HCT116 (cell line): ENCODE measurements at regions not wholly inside any gene's neighbourhood (a gene's known extent, or its start where the extent isn't known, plus 50 kb on each side); places are given as distances from the start of the nearest gene placed in this dataset.

Experiments used
- ATAC-seq: fragments of 200-7000 bp; cut with Tn5 transposase; 2 replicates; pipeline ENCODE4 v1.9.1; 2020; ENCODE audit warnings: mild to moderate bottlenecking, moderate library complexity
- BruUV-seq: library from RNA; stranded (reverse); fragments of 400-500 nt; replicated peaks from 2 replicates; lab custom pipeline; 2021; lab: Mats Ljungman, UMichigan
- CTCF ChIA-PET: fragments of 300-600 bp; sonication (Branson Sonifier 250); formaldehyde crosslinking; loops from one replicate; lab custom pipeline; 2021; ENCODE audit warnings: antibody characterized with exemption; lab: Charles Lee
- POLR2A ChIA-PET: fragments of 300-600, 350-600 bp; sonication (Branson Sonifier 250); formaldehyde crosslinking; loops from one replicate; lab custom pipeline; 2021; ENCODE audit warnings: antibody characterized with exemption; lab: Charles Lee
- RAD21 ChIA-PET, 2 experiments: fragments of 300-600 bp; sonication (Branson Sonifier 250); formaldehyde crosslinking; loops; one replicate each; lab custom pipeline; 2023; ENCODE audit warnings: low total read pairs in 2 of 2; ENCODE audit not compliant: uncharacterized antibody in 2 of 2, unreplicated experiment in 2 of 2, low non-redundant PET in 1 of 2; lab: Charles Lee
- DNase-seq: peaks from one replicate; pipeline ENCODE4 v3.0.0-alpha.2; 2010; ENCODE audit warnings: low read depth, low spot score
- H2AFZ ChIP-seq: fragments of 200-600 bp; shearing (Covaris generic), sonication (generic); 2 replicates; pipeline ENCODE4 v1.6.1; 2017; ENCODE audit warnings: low read depth, mixed run types, mixed read lengths, antibody characterized with exemption, low read length; ENCODE audit not compliant: poor library complexity, severe bottlenecking
- H3K27ac ChIP-seq: 2 replicates; pipeline ENCODE4 v1.5.1; 2012; ENCODE audit warnings: low read depth, low read length
- H3K27me3 ChIP-seq: fragments of 200-600 bp; sonication (generic); 2 replicates; pipeline ENCODE4 v1.6.1; 2016; ENCODE audit warnings: mixed run types, low read length, mixed read lengths; ENCODE audit not compliant: insufficient read depth
- H3K36me3 ChIP-seq, 2 experiments: fragments of 200-500 bp in 1 of 2; fragments of 200-600 bp in 1 of 2; sonication (Bioruptor generic) in 1 of 2; sonication (generic) in 1 of 2; 2 replicates each; pipeline versions ENCODE4 v1.5.1 to v1.6.1; 2014 to 2016; ENCODE audit warnings: low read length in 2 of 2, inconsistent platforms in 1 of 2, mixed read lengths in 1 of 2, mixed run types in 1 of 2; ENCODE audit not compliant: insufficient read depth in 2 of 2, control insufficient read depth in 1 of 2
- H3K4me1 ChIP-seq, 2 experiments: fragments of 200-600 bp in 1 of 2; sonication (generic) in 1 of 2; 2 replicates each; pipeline versions ENCODE4 v1.5.1 to v1.6.1; 2012 to 2017; ENCODE audit warnings: low read length in 2 of 2, inconsistent platforms in 1 of 2, mild to moderate bottlenecking in 1 of 2, mixed read lengths in 1 of 2, mixed run types in 1 of 2, moderate library complexity in 1 of 2; ENCODE audit not compliant: insufficient read depth in 2 of 2, control insufficient read depth in 1 of 2
- H3K4me2 ChIP-seq: fragments of 200-600 bp; sonication (generic); 2 replicates; pipeline ENCODE4 v1.6.1; 2017; ENCODE audit warnings: mixed run types, low read length, mixed read lengths
- H3K4me3 ChIP-seq, 2 experiments: fragments of 200-600 bp in 1 of 2; sonication (generic) in 1 of 2; replicated peaks in 1 of 2; 2 replicates each; pipeline ENCODE4 v1.5.1; 2011 to 2016; ENCODE audit warnings: low read length in 2 of 2, control low read depth in 1 of 2, low read depth in 1 of 2, mild to moderate bottlenecking in 1 of 2, mixed read lengths in 1 of 2, mixed run types in 1 of 2
- H3K79me2 ChIP-seq: fragments of 200-600 bp; sonication (generic); 2 replicates; pipeline ENCODE4 v1.6.1; 2017; ENCODE audit warnings: mild to moderate bottlenecking, mixed run types, low read length, moderate library complexity, mixed read lengths; ENCODE audit not compliant: insufficient read depth
- H3K9ac ChIP-seq: fragments of 200-600 bp; sonication (generic); 2 replicates; pipeline ENCODE4 v1.6.1; 2016; ENCODE audit warnings: low read length, mixed read lengths
- H3K9me2 ChIP-seq: fragments of 200-600 bp; sonication (generic), shearing (Covaris generic); 2 replicates; pipeline ENCODE4 v1.6.1; 2017; ENCODE audit warnings: mixed run types, mild to moderate bottlenecking, moderate library complexity; ENCODE audit not compliant: insufficient read depth
- H3K9me3 ChIP-seq, 2 experiments: fragments of 200-500 bp in 1 of 2; fragments of 200-600 bp in 1 of 2; sonication (Bioruptor generic) in 1 of 2; sonication (generic) in 1 of 2; 2 replicates each; pipeline ENCODE4 v1.6.1; 2014 to 2017; ENCODE audit warnings: low read length in 2 of 2, mixed read lengths in 2 of 2, inconsistent platforms in 1 of 2, low read depth in 1 of 2, mild to moderate bottlenecking in 1 of 2, mixed run types in 1 of 2, moderate library complexity in 1 of 2; ENCODE audit not compliant: control insufficient read depth in 1 of 2, insufficient read depth in 1 of 2
- H4K20me1 ChIP-seq: fragments of 200-600 bp; sonication (generic), shearing (Covaris generic); 2 replicates; pipeline ENCODE4 v1.6.1; 2017; ENCODE audit warnings: mixed run types, mild to moderate bottlenecking, moderate library complexity; ENCODE audit not compliant: insufficient read depth
- CBX3 ChIP-seq: IDR thresholded peaks from 2 replicates; pipeline ENCODE4 v1.6.1; 2012; ENCODE audit warnings: low read depth
- EGR1 ChIP-seq: IDR thresholded peaks from 2 replicates; pipeline ENCODE4 v1.6.1; 2012; ENCODE audit warnings: low read depth
- ELF1 ChIP-seq: IDR thresholded peaks from 2 replicates; pipeline ENCODE4 v1.6.1; 2012; ENCODE audit warnings: low read depth, borderline replicate concordance
- EZH2 ChIP-seq: fragments of 200-600 bp; sonication (generic); IDR thresholded peaks from 2 replicates; pipeline ENCODE4 v1.6.1; 2017; ENCODE audit warnings: antibody characterized with exemption, mixed run types
- JUND ChIP-seq: IDR thresholded peaks from 2 replicates; pipeline ENCODE4 v1.6.1; 2012
- POLR2A ChIP-seq: IDR thresholded peaks from 2 replicates; pipeline ENCODE4 v1.7.0; 2011; ENCODE audit warnings: borderline replicate concordance; ENCODE audit not compliant: insufficient read depth, insufficient read length; ENCODE audit errors: extremely low read depth
- POLR2AphosphoS5 ChIP-seq: IDR thresholded peaks from 2 replicates; pipeline ENCODE4 v1.6.1; 2011; ENCODE audit warnings: mild to moderate bottlenecking, low read depth, low read length, moderate library complexity
- RAD21 ChIP-seq: IDR thresholded peaks from 2 replicates; pipeline ENCODE4 v1.6.1; 2012; ENCODE audit warnings: low read depth, mild to moderate bottlenecking
- SP1 ChIP-seq: IDR thresholded peaks from 2 replicates; pipeline ENCODE4 v1.6.1; 2012; ENCODE audit warnings: low read depth
- ZFX ChIP-seq: fragments of 450-650 bp; IDR thresholded peaks from 2 replicates; pipeline ENCODE4 v1.6.1; 2017
- intact Hi-C: fragments of 100-400 bp; cut with micrococcal nuclease; formaldehyde crosslinking; loops from 2 replicates; pipeline ENCODE4 v1.10.0; 2022
- TF ChIP-seq, protein P1 (sequence below): IDR thresholded peaks from 2 replicates; pipeline ENCODE4 v1.6.1; 2011; ENCODE audit warnings: mild to moderate bottlenecking, low read length, moderate library complexity; ENCODE audit not compliant: insufficient replicate concordance; ENCODE audit errors: extremely low read depth
- TF ChIP-seq, protein P2 (sequence below): IDR thresholded peaks from 2 replicates; pipeline ENCODE4 v1.6.1; 2012

DNA sequence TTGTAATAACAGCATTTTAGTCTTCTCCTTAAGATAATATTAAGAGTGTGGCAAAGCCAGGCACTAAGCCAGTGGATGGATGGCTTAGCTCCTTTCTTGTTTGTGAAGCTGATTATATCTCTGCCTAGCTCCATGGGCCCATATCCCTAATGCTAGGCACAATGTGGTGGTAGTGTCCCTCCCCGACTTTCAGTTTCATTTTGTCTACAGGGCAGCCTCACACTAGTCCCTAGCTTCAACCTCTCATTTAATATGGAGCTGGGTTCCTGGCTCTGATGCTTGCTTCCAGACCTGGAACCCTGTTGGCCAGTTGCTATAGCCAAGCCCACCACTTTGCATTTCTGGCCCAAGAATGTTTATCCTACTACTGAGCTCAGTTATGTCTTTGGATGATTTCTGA is 437.0 kb upstream of the MEIS1 start (continued):
- TF ChIP-seq, protein P1, sequence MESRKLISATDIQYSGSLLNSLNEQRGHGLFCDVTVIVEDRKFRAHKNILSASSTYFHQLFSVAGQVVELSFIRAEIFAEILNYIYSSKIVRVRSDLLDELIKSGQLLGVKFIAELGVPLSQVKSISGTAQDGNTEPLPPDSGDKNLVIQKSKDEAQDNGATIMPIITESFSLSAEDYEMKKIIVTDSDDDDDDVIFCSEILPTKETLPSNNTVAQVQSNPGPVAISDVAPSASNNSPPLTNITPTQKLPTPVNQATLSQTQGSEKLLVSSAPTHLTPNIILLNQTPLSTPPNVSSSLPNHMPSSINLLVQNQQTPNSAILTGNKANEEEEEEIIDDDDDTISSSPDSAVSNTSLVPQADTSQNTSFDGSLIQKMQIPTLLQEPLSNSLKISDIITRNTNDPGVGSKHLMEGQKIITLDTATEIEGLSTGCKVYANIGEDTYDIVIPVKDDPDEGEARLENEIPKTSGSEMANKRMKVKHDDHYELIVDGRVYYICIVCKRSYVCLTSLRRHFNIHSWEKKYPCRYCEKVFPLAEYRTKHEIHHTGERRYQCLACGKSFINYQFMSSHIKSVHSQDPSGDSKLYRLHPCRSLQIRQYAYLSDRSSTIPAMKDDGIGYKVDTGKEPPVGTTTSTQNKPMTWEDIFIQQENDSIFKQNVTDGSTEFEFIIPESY, result no peak
- TF ChIP-seq SP1, result no peak
- no peak for TF ChIP-seq POLR2AphosphoS5
- no peak for TF ChIP-seq JUND
- TF ChIP-seq, all 23 proteins: peak for 0

DNA sequence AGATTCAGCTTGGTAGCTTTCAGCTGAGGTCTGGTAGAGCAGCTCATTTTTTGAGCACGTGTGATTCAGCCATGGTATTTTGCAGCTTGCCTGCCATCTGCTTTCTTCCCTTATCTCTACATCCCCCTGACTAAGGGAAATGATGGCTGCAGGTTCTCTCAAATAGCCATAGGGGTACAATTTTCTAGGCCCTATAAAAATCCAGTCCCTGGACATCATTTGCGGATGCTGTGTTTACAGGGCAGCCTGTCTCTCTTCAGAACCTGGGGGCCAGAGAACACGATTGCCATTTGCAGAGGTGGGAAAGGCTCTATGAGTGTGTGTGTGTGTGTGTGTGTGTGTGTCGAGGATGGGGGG is 442.7 kb upstream of the MEIS1 start:
- BruUV-seq, result no TSS peak
- Histone ChIP-seq H3K79me2 (no peaks in the 10 kb centered on the region), H3K4me2 (no peak overlapping the region), H3K9me2 (no peaks in the 10 kb centered on the region), H3K4me3 (no peak overlapping the region), H3K27ac (no peak overlapping the region), H3K9me3 (no peaks in the 10 kb centered on the region), H3K27me3 (peaks cover 9% of the 10 kb centered on the region), H3K9ac (no peak overlapping the region), H3K36me3 (no peaks in the 10 kb centered on the region), H2AFZ (no peak overlapping the region), H4K20me1 (no peaks in the 10 kb centered on the region), H3K4me1 (no peaks in the 10 kb centered on the region)
- POLR2A ChIA-PET, result no interaction called here
- no peak for DNase-seq
- CTCF ChIA-PET, result no interaction called here
- intact Hi-C loops, result no loop called here
- RAD21 ChIA-PET, result no interaction called here
- no peak for ATAC-seq
- TF ChIP-seq RAD21 (no peak), CBX3 (no peak), EZH2 (no peak), ELF1 (no peak), EGR1 (no peak), POLR2A (no peak), ZFX (no peak)
- TF ChIP-seq, protein P2, sequence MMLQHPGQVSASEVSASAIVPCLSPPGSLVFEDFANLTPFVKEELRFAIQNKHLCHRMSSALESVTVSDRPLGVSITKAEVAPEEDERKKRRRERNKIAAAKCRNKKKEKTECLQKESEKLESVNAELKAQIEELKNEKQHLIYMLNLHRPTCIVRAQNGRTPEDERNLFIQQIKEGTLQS, result no peak
- TF ChIP-seq, protein P1, result no peak
